Coronary artery (tissue), 2 donors: ENCODE measurements at regions not wholly inside any gene's neighbourhood (a gene's known extent, or its start where the extent isn't known, plus 50 kb on each side); places are given as distances from the start of the nearest gene placed in this dataset.
"Not testable (repeated sequence)": the region's sequence is repeated elsewhere in the genome, so short reads cannot be mapped to it uniquely, and the experiment has no call there.

ENCODE experiments used
- DNase-seq: peaks from one replicate; pipeline ENCODE4 v3.0.0-alpha.2; 2017; ENCODE audit warnings: low spot score
- H3K27ac ChIP-seq, 2 donors: fragments of 200-600 bp; sonication (generic); one replicate each; pipeline ENCODE4 v1.5.1; 2016 to 2019
- H3K4me3 ChIP-seq: fragments of 200-600 bp; sonication (generic); 2 replicates; pipeline ENCODE4 v1.5.1; 2016; ENCODE audit warnings: mild to moderate bottlenecking, moderate library complexity
- TF ChIP-seq, protein P1 (sequence below): fragments of 200-600 bp; sonication (generic); IDR thresholded peaks from one replicate; pipeline ENCODE4 v1.5.1; 2019; ENCODE audit warnings: antibody characterized with exemption

DNA sequence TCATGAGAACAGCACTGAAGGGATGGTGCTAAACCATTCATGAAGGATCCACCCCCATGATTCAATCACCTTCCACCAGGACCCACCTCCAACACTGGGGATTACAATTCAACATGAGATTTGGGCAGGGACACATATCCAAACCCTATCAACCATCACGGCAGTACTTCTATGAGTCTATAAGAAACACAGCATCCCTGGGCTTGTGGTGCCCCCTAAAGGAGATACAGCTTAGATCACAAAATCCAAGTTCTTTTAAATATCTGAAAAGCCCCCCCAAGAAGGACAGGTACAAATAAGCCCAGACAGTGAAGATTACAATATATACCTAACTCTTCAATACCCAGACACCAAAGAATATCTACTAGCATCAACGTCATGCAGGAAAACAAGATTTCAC, 233.7 kb upstream of the ADRA1B start:
- TF ChIP-seq, protein P1, sequence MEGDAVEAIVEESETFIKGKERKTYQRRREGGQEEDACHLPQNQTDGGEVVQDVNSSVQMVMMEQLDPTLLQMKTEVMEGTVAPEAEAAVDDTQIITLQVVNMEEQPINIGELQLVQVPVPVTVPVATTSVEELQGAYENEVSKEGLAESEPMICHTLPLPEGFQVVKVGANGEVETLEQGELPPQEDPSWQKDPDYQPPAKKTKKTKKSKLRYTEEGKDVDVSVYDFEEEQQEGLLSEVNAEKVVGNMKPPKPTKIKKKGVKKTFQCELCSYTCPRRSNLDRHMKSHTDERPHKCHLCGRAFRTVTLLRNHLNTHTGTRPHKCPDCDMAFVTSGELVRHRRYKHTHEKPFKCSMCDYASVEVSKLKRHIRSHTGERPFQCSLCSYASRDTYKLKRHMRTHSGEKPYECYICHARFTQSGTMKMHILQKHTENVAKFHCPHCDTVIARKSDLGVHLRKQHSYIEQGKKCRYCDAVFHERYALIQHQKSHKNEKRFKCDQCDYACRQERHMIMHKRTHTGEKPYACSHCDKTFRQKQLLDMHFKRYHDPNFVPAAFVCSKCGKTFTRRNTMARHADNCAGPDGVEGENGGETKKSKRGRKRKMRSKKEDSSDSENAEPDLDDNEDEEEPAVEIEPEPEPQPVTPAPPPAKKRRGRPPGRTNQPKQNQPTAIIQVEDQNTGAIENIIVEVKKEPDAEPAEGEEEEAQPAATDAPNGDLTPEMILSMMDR: no peak
- no peak for DNase-seq
- no peak overlapping the region for H3K4me3 ChIP-seq
- no peak overlapping the region for H3K27ac ChIP-seq

DNA sequence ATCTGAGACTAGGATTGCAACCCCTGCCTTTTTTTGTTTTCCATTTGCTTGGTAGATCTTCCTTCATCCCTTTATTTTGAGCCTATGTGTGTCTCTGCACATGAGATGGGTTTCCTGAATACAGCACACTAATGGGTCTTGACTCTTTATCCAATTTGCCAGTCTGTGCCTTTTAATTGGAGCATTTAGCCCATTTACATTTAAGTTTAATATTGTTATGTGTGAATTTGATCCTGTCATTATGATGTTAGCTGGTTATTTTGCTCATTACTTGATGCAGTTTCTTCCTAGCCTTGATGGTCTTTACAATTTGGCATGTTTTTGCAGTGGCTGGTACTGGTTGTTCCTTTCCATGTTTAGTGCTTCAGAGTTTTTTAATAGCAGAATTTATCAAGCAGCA, 228.4 kb upstream of the ADRA1B start:
- DNase-seq, H3K27ac ChIP-seq, H3K4me3 ChIP-seq: not testable (repeated sequence)

DNA sequence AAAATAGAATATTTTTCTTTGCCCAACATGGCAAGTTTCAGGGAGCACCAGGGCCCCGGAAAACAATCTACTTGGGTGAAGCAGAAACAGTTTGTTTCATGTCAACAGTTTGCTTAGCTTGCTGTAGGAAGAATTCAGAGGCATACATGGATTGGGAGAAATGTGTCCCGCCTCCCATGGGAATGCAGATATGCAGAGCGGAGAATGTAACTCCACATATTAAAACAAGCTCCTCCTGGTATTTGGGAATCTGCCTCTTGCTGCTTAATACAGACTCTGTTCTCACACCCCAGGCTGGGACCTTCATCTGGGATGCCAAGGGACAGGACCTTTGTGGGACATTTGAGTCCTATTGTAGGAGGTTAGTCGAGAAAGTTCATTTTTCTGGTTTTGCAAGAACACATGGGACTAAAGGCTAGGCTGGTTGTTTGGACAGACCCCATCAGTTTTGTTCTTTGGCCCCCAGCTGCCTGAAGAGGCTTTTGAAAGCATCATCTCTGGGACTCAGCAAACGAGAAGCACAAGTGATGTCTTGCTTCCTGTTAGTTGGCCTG, 220.5 kb upstream of the ADRA1B start:
- H3K4me3 ChIP-seq: no peak overlapping the region
- no peak for DNase-seq
- TF ChIP-seq, protein P1: no peak
- H3K27ac ChIP-seq: peak overlapping the region in 1 of 2 donors; percentile 48

DNA sequence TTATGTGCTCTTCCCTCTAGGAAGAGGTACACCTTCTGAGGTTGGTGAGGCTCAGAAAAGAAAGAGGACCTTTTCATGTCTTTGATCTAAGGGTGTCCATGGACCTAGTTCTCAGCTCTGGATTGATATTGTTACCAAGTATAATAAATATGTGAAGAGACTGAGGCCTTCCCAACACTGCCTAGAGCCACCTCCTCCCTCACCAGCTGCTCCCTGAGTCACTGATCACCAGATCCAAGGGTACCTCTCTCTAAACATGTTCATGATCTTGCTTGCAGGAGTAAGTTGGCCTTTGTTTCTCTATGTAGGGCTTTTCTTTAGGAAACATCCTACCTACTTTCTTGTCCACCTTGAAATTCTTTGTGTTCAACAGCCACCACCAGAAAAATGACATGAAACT, 218.8 kb upstream of the ADRA1B start:
- H3K27ac ChIP-seq: no peak overlapping the region
- no peak for DNase-seq
- no peak overlapping the region for H3K4me3 ChIP-seq
- TF ChIP-seq, protein P1: no peak

DNA sequence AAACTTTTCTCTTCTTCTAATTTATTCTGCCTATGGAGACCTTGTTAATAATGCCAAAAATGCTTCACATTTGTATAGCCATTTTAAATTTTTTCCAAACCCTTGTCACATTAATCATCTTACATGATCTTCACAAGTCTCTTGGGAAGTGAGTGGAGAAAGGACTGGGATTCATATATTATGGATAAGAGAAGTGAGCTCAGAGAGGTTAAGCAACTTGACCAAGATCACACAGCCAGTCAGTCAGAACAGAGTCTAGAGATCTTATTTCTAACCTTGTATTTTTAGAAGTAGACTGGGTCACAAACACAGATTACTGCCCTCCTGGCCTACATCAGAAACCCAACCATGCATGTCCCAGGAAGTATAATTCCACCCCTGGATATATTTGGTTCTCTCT, 218.0 kb upstream of the ADRA1B start:
- no peak for DNase-seq
- TF ChIP-seq, protein P1: no peak
- Histone ChIP-seq H3K27ac (no peak overlapping the region), H3K4me3 (no peak overlapping the region)

DNA sequence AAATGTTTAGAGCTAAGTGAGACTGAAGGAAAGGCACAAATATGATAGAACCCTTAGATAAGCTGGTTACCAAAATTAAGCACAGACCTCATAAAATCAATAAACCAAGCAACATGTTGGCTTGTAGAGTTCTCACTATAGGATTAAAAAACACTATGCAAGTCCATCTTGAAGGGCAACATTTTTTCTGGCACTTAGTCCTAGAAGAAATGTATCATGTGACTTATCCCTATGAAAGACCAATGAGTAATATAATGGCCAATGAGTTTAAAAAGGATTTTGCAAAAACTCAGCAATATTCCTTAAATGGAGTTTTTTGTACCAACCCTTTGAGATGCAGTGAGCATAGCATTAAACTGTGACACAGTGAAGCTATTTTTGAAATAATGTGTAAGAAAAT, 216.3 kb upstream of the ADRA1B start:
- Histone ChIP-seq H3K4me3 (no peak overlapping the region), H3K27ac (no peak overlapping the region)
- TF ChIP-seq, protein P1: no peak
- no peak for DNase-seq

DNA sequence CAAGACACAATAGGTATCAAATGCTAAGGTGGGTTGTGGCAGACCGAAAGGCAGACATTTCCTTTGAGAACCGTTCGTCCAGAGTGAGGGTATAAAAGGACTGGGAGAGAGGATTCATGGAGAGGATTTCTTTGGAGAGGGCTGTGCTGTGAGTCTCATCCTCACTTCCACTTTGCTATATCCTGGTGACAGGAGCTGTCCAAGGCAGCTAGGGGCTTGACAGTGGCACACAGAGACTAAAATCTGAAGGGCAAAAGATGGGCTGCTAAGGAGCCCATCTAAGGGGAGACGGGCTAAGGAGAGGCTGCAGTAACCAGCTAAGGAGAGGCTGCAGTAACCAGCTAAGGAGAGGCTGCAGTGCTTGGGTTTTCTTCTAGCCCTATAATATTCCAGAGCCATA, 214.0 kb upstream of the ADRA1B start:
- TF ChIP-seq, protein P1: no peak
- no peak for DNase-seq
- no peak overlapping the region for H3K27ac ChIP-seq
- no peak overlapping the region for H3K4me3 ChIP-seq

DNA sequence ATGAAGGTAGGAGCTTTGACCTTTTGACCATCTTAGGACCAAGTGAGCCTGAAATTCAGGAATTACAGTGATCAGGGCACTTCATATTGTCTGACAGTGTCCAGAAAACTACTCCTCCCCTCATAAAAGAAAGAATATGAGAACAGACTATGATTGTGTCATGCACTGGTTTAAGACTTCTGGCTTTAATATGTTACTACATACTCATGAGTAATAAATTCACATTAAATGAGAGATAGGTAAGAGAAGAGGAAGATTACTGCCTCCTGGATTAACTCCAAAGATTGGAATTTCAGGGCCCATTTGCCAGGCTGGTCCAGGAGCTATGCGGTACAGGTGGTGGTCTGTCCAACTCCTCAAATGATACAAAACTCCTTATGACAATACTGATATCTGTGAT, 213.5 kb upstream of the ADRA1B start:
- Histone ChIP-seq H3K27ac (no peak overlapping the region), H3K4me3 (no peak overlapping the region)
- TF ChIP-seq, protein P1: no peak
- no peak for DNase-seq
